ENCODE measurements at regions not wholly inside any gene's neighbourhood (a gene's known extent, or its start where the extent isn't known, plus 50 kb on each side); places are given as distances from the start of the nearest gene placed in this dataset.
"Not testable (repeated sequence)": the region's sequence is repeated elsewhere in the genome, so short reads cannot be mapped to it uniquely, and the experiment has no call there.

DNA sequence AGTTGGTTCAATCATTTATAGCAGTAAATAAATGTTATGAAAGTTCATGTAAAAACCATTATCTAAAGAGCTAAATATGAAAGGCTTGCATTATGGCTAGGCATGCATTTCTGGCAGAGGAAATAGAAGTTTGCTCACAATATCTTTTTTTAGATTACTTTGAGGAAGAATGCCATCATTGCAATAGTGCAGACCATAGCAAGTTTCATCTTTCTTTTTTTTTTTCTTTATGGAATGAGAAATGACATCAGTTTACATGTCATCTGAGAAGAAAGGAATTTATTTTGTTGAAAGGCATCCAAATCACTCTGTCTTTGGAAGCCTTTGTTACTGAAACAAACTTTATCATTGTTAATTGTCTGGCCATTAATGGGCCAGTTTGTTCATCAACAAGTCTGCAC lies 74.5 kb upstream of the NCKAP5 start:
- H4K20me1 ChIP-seq (ENCODE audit: insufficient read depth, low read length, poor library complexity, severe bottlenecking): no peaks in the 10 kb centered on the region
- H3K79me2 ChIP-seq (ENCODE audit: insufficient read depth, low read length): no peaks in the 10 kb centered on the region
- no peaks in the 10 kb centered on the region for H3K9me2 ChIP-seq (replicated peaks; ENCODE audit: low read depth, low read length)
- H3K4me2 ChIP-seq (ENCODE audit: low read depth, low read length, poor library complexity, severe bottlenecking): no peak overlapping the region
- no peak overlapping the region for H3K9ac ChIP-seq (ENCODE audit: low read depth, low read length, poor library complexity, severe bottlenecking)
- H3K36me3 ChIP-seq (ENCODE audit: insufficient read depth, low read length): no peaks in the 10 kb centered on the region
- TF ChIP-seq EZH2phosphoT487 (IDR thresholded peaks at IDR 0.05; ENCODE audit: borderline replicate concordance): no peak
- TF ChIP-seq, protein P1, sequence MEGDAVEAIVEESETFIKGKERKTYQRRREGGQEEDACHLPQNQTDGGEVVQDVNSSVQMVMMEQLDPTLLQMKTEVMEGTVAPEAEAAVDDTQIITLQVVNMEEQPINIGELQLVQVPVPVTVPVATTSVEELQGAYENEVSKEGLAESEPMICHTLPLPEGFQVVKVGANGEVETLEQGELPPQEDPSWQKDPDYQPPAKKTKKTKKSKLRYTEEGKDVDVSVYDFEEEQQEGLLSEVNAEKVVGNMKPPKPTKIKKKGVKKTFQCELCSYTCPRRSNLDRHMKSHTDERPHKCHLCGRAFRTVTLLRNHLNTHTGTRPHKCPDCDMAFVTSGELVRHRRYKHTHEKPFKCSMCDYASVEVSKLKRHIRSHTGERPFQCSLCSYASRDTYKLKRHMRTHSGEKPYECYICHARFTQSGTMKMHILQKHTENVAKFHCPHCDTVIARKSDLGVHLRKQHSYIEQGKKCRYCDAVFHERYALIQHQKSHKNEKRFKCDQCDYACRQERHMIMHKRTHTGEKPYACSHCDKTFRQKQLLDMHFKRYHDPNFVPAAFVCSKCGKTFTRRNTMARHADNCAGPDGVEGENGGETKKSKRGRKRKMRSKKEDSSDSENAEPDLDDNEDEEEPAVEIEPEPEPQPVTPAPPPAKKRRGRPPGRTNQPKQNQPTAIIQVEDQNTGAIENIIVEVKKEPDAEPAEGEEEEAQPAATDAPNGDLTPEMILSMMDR (conservative IDR thresholded peaks at IDR 0.05; ENCODE audit: low read length): no peak
- no peaks in the 10 kb centered on the region for H3K9me3 ChIP-seq (ENCODE audit: insufficient read depth, low read depth, low read length)
- no peak overlapping the region for H3K4me3 ChIP-seq (ENCODE audit: low read length, poor library complexity, severe bottlenecking)
- H3K27me3 ChIP-seq (ENCODE audit: insufficient read depth, low read length, poor library complexity, severe bottlenecking): no peaks in the 10 kb centered on the region
- no peaks in the 10 kb centered on the region for H3F3A ChIP-seq (ENCODE audit: low read depth)
- H3K4me1 ChIP-seq (ENCODE audit: insufficient read depth, low read length, poor library complexity, severe bottlenecking): no peaks in the 10 kb centered on the region
- H2AFZ ChIP-seq (ENCODE audit: low read length): no peak overlapping the region

GRCh38 chr2:133643863-133644262 lies 75.6 kb upstream of the NCKAP5 start:
- Histone ChIP-seq H3F3A (ENCODE audit: low read depth) (no peaks in the 10 kb centered on the region), H3K9me2 (replicated peaks; ENCODE audit: low read depth, low read length) (no peaks in the 10 kb centered on the region), H3K79me2 (ENCODE audit: insufficient read depth, low read length) (no peaks in the 10 kb centered on the region), H3K36me3 (ENCODE audit: insufficient read depth, low read length) (no peaks in the 10 kb centered on the region), H3K4me3 (ENCODE audit: low read length, poor library complexity, severe bottlenecking) (no peak overlapping the region), H3K9ac (ENCODE audit: low read depth, low read length, poor library complexity, severe bottlenecking) (no peak overlapping the region), H4K20me1 (ENCODE audit: insufficient read depth, low read length, poor library complexity, severe bottlenecking) (no peaks in the 10 kb centered on the region), H3K4me1 (ENCODE audit: insufficient read depth, low read length, poor library complexity, severe bottlenecking) (no peaks in the 10 kb centered on the region), H2AFZ (ENCODE audit: low read length) (no peak overlapping the region), H3K9me3 (ENCODE audit: insufficient read depth, low read depth, low read length) (no peaks in the 10 kb centered on the region), H3K27me3 (ENCODE audit: insufficient read depth, low read length, poor library complexity, severe bottlenecking) (no peaks in the 10 kb centered on the region), H3K4me2 (ENCODE audit: low read depth, low read length, poor library complexity, severe bottlenecking) (no peak overlapping the region)
- TF ChIP-seq, protein P1 (conservative IDR thresholded peaks at IDR 0.05; ENCODE audit: low read length): no peak
- no peak for TF ChIP-seq EZH2phosphoT487 (IDR thresholded peaks at IDR 0.05; ENCODE audit: borderline replicate concordance)

GRCh38 chr2:133644846-133645245 lies 76.6 kb upstream of the NCKAP5 start:
- H3F3A ChIP-seq (ENCODE audit: low read depth): no peaks in the 10 kb centered on the region
- no peak overlapping the region for H3K4me2 ChIP-seq (ENCODE audit: low read depth, low read length, poor library complexity, severe bottlenecking)
- TF ChIP-seq, protein P1 (conservative IDR thresholded peaks at IDR 0.05; ENCODE audit: low read length): no peak
- H3K9me3 ChIP-seq (ENCODE audit: insufficient read depth, low read depth, low read length): no peaks in the 10 kb centered on the region
- H3K27me3 ChIP-seq (ENCODE audit: insufficient read depth, low read length, poor library complexity, severe bottlenecking): no peaks in the 10 kb centered on the region
- H3K9ac ChIP-seq (ENCODE audit: low read depth, low read length, poor library complexity, severe bottlenecking): no peak overlapping the region
- H2AFZ ChIP-seq (ENCODE audit: low read length): no peak overlapping the region
- no peaks in the 10 kb centered on the region for H3K36me3 ChIP-seq (ENCODE audit: insufficient read depth, low read length)
- H3K79me2 ChIP-seq (ENCODE audit: insufficient read depth, low read length): no peaks in the 10 kb centered on the region
- no peaks in the 10 kb centered on the region for H4K20me1 ChIP-seq (ENCODE audit: insufficient read depth, low read length, poor library complexity, severe bottlenecking)
- H3K4me3 ChIP-seq (ENCODE audit: low read length, poor library complexity, severe bottlenecking): no peak overlapping the region
- no peaks in the 10 kb centered on the region for H3K9me2 ChIP-seq (replicated peaks; ENCODE audit: low read depth, low read length)
- H3K4me1 ChIP-seq (ENCODE audit: insufficient read depth, low read length, poor library complexity, severe bottlenecking): no peaks in the 10 kb centered on the region

DNA sequence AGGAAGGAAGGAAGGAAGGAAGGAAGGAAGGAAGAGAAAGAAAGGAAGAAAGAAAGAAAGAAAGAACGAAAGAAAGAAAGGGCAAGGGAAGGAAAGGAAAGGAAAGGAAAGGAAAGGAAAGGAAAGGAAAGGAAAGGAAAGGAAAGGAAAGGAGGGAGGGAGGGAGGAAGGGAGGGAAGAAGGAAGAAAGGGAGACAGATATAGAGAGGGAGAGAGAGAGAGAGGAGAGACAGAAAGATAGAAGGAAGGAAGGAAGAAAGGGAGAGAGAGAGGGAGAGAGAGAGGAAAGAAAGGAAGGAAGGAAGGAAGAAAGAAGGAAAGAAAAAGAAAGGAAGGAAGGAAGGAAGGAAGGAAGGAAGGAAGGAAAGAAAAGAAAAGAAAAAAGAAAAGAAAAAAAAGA lies 79.1 kb upstream of the NCKAP5 start:
- not testable (repeated sequence) for H4K20me1 ChIP-seq (ENCODE audit: insufficient read depth, low read length, poor library complexity, severe bottlenecking); H3K79me2 ChIP-seq (ENCODE audit: insufficient read depth, low read length); H3K4me1 ChIP-seq (ENCODE audit: insufficient read depth, low read length, poor library complexity, severe bottlenecking); H3K36me3 ChIP-seq (ENCODE audit: insufficient read depth, low read length); H3K27me3 ChIP-seq (ENCODE audit: insufficient read depth, low read length, poor library complexity, severe bottlenecking); H3K9me2 ChIP-seq (replicated peaks; ENCODE audit: low read depth, low read length); H3K4me2 ChIP-seq (ENCODE audit: low read depth, low read length, poor library complexity, severe bottlenecking); H2AFZ ChIP-seq (ENCODE audit: low read length); H3K4me3 ChIP-seq (ENCODE audit: low read length, poor library complexity, severe bottlenecking); H3K9ac ChIP-seq (ENCODE audit: low read depth, low read length, poor library complexity, severe bottlenecking); H3F3A ChIP-seq (ENCODE audit: low read depth); H3K9me3 ChIP-seq (ENCODE audit: insufficient read depth, low read depth, low read length)

Data from Loucy (cell line).